ENCODE measurements at regions not wholly inside any gene's neighbourhood (a gene's known extent, or its start where the extent isn't known, plus 50 kb on each side); places are given as distances from the start of the nearest gene placed in this dataset.

DNA sequence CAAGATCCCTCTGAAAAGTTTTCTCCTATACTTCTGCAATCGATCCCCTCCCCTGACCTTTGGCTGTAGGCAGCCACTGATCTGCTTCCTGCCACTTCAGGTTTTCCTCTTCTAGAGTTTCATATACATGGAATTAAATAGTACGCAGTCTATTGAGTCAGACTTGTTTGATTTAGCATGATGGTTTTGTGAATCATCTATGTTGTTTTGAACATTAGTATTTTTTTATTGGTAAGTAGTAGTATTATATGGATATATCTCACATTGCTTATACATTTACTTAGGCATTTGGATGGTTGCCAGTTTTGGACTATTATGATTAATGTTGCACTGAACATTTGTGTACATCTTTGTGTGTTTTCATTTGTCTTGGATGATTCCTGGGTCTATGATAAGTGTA is 518.0 kb downstream of the CD109 start:
- DNase-seq (no peak), ATAC-seq (ENCODE audit: low read depth) (no peak)
- H2AFZ ChIP-seq (ENCODE audit: insufficient read depth, low read depth, low read length, poor library complexity, severe bottlenecking), result no peak overlapping the region
- H3K4me3 ChIP-seq (ENCODE audit: control extremely low read depth in 1 of 5, extremely low read depth in 1 of 5, insufficient read depth in 1 of 5, low read depth in 2 of 5, low read length in 4 of 5), result no peak overlapping the region
- no peaks in the 10 kb centered on the region for H4K20me1 ChIP-seq (ENCODE audit: control insufficient read depth, insufficient read depth, low read length, poor library complexity, severe bottlenecking)
- peaks cover 7% of the 10 kb centered on the region for H3K9me3 Mint-ChIP-seq (ENCODE audit: insufficient read depth)
- intact Hi-C loops (cut with micrococcal nuclease), result no loop called here
- no peaks in the 10 kb centered on the region for H3K4me1 Mint-ChIP-seq
- no peaks in the 10 kb centered on the region for H3K9me3 ChIP-seq (ENCODE audit: control extremely low read depth in 1 of 3, control insufficient read depth in 2 of 3, insufficient read depth in 1 of 3, low read length in 2 of 3)
- no peaks in the 10 kb centered on the region for H3K4me1 ChIP-seq (ENCODE audit: control insufficient read depth in 2 of 2, insufficient read depth in 2 of 2, low read length in 2 of 2)
- H3K27ac ChIP-seq (ENCODE audit: low read length in 2 of 2), result no peak overlapping the region
- H3K9ac ChIP-seq (ENCODE audit: low read length), result no peak overlapping the region
- no peaks in the 10 kb centered on the region for H3K27me3 ChIP-seq (replicated peaks in 1 of 4; ENCODE audit: control extremely low read depth in 1 of 4, control insufficient read depth in 3 of 4, insufficient read depth in 4 of 4, low read length in 3 of 4)
- no CpG with 5 or more reads among the region's 2 CpGs for WGBS (ENCODE audit: insufficient coverage)
- no peak for TF ChIP-seq EZH2 (IDR thresholded peaks at IDR 0.05; ENCODE audit: borderline replicate concordance, insufficient read depth, low read depth, low read length, poor library complexity, severe bottlenecking)
- TF ChIP-seq, protein P1, sequence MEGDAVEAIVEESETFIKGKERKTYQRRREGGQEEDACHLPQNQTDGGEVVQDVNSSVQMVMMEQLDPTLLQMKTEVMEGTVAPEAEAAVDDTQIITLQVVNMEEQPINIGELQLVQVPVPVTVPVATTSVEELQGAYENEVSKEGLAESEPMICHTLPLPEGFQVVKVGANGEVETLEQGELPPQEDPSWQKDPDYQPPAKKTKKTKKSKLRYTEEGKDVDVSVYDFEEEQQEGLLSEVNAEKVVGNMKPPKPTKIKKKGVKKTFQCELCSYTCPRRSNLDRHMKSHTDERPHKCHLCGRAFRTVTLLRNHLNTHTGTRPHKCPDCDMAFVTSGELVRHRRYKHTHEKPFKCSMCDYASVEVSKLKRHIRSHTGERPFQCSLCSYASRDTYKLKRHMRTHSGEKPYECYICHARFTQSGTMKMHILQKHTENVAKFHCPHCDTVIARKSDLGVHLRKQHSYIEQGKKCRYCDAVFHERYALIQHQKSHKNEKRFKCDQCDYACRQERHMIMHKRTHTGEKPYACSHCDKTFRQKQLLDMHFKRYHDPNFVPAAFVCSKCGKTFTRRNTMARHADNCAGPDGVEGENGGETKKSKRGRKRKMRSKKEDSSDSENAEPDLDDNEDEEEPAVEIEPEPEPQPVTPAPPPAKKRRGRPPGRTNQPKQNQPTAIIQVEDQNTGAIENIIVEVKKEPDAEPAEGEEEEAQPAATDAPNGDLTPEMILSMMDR (IDR thresholded peaks at IDR 0.05), result no peak
- no peak overlapping the region for H3K4me3 Mint-ChIP-seq
- no peak overlapping the region for H3K4me2 ChIP-seq (replicated peaks; ENCODE audit: low read depth, low read length, poor library complexity, severe bottlenecking)
- H3K79me2 ChIP-seq (ENCODE audit: control insufficient read depth, insufficient read depth, low read length), result no peaks in the 10 kb centered on the region
- POLR2A ChIA-PET, result no interaction called here
- no peaks in the 10 kb centered on the region for H3K36me3 ChIP-seq (replicated peaks in 1 of 2; ENCODE audit: control extremely low read depth in 1 of 2, control insufficient read depth in 1 of 2, extremely low read depth in 1 of 2, insufficient read depth in 2 of 2, low read length in 1 of 2)
- no peak overlapping the region for H3K27ac Mint-ChIP-seq
- H3K27me3 Mint-ChIP-seq, result no peaks in the 10 kb centered on the region
- CTCF ChIA-PET, result no interaction called here

DNA sequence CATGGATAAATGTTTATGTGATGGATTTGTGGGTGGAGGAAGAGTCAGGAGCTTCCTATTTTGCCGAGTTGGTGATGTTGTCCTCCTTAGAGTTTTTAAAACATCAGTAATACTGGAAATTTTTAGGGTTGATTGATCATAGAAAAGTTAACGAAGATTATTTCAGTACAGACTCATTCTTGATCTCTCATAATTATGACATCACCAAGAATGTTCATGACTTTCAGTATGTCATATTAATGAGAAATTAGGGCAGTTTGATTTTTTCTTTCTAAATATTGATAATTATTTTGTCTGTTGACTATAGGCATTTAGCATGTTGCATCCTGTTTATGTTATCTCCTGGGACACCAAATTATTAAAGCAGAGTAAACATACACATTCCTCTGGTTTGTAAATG is 512.2 kb downstream of the CD109 start:
- H3K27ac Mint-ChIP-seq, result no peak overlapping the region
- no peak for DNase-seq
- no peak for ATAC-seq (ENCODE audit: low read depth)
- no peaks in the 10 kb centered on the region for H4K20me1 ChIP-seq (ENCODE audit: control insufficient read depth, insufficient read depth, low read length, poor library complexity, severe bottlenecking)
- ChIA-PET CTCF (no interaction called here), POLR2A (no interaction called here)
- no peak overlapping the region for H2AFZ ChIP-seq (ENCODE audit: insufficient read depth, low read depth, low read length, poor library complexity, severe bottlenecking)
- no peaks in the 10 kb centered on the region for H3K36me3 ChIP-seq (replicated peaks in 1 of 2; ENCODE audit: control extremely low read depth in 1 of 2, control insufficient read depth in 1 of 2, extremely low read depth in 1 of 2, insufficient read depth in 2 of 2, low read length in 1 of 2)
- H3K4me3 Mint-ChIP-seq, result no peak overlapping the region
- H3K9me3 Mint-ChIP-seq (ENCODE audit: insufficient read depth), result peaks cover 8% of the 10 kb centered on the region
- intact Hi-C loops (cut with micrococcal nuclease), result no loop called here
- no peaks in the 10 kb centered on the region for H3K4me1 Mint-ChIP-seq
- H3K4me3 ChIP-seq (ENCODE audit: control extremely low read depth in 1 of 5, extremely low read depth in 1 of 5, insufficient read depth in 1 of 5, low read depth in 2 of 5, low read length in 4 of 5), result no peak overlapping the region
- no peaks in the 10 kb centered on the region for H3K27me3 ChIP-seq (replicated peaks in 1 of 4; ENCODE audit: control extremely low read depth in 1 of 4, control insufficient read depth in 3 of 4, insufficient read depth in 4 of 4, low read length in 3 of 4)
- peaks cover 0 to 2% (median 0%) of the 10 kb centered on the region in 3 donors for H3K9me3 ChIP-seq (ENCODE audit: control extremely low read depth in 1 of 3, control insufficient read depth in 2 of 3, insufficient read depth in 1 of 3, low read length in 2 of 3)
- H3K9ac ChIP-seq (ENCODE audit: low read length), result no peak overlapping the region
- no peaks in the 10 kb centered on the region for H3K4me1 ChIP-seq (ENCODE audit: control insufficient read depth in 2 of 2, insufficient read depth in 2 of 2, low read length in 2 of 2)
- H3K27ac ChIP-seq (ENCODE audit: low read length in 2 of 2), result no peak overlapping the region
- H3K4me2 ChIP-seq (replicated peaks; ENCODE audit: low read depth, low read length, poor library complexity, severe bottlenecking), result no peak overlapping the region
- no peaks in the 10 kb centered on the region for H3K79me2 ChIP-seq (ENCODE audit: control insufficient read depth, insufficient read depth, low read length)
- no peaks in the 10 kb centered on the region for H3K27me3 Mint-ChIP-seq
- TF ChIP-seq, protein P1 (IDR thresholded peaks at IDR 0.05), result no peak
- TF ChIP-seq EZH2 (IDR thresholded peaks at IDR 0.05; ENCODE audit: borderline replicate concordance, insufficient read depth, low read depth, low read length, poor library complexity, severe bottlenecking), result no peak
- WGBS (ENCODE audit: insufficient coverage), result 40% methylated on average over 1 of the region's 2 CpGs
